PC-9 (cell line): ENCODE measurements at regions not wholly inside any gene's neighbourhood (a gene's known extent, or its start where the extent isn't known, plus 50 kb on each side); places are given as distances from the start of the nearest gene placed in this dataset.

Experiments used
- EZH2 ChIP-seq: fragments of 200-600 bp; sonication (generic); IDR thresholded peaks from 2 replicates; pipeline ENCODE4 v1.8.0; 2017; ENCODE audit warnings: antibody characterized with exemption, low read depth
- TF ChIP-seq, protein P1 (sequence below): fragments of 200-600 bp; sonication (generic); conservative IDR thresholded peaks from 2 replicates; pipeline ENCODE4 v1.6.1; 2017; ENCODE audit warnings: mixed run types, antibody characterized with exemption, mild to moderate bottlenecking, moderate library complexity

DNA sequence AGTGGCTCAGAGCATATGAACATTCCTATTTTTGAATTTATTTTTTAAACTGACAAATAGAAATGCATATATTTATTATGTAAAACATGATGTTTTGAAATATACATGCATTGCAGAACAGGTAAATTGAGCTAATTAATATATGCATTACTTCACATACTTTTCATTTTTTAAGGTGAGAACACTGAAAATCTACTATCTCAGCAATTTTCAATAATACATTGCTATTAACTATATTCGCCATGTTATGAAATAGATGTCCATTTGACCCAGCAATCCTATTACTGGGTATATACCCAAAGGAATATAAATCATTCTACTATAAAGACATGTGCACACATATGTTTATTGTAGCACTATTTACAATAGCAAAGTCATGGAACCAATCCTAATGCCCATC, 717.7 kb upstream of the PIK3C3 start:
- TF ChIP-seq, protein P1, sequence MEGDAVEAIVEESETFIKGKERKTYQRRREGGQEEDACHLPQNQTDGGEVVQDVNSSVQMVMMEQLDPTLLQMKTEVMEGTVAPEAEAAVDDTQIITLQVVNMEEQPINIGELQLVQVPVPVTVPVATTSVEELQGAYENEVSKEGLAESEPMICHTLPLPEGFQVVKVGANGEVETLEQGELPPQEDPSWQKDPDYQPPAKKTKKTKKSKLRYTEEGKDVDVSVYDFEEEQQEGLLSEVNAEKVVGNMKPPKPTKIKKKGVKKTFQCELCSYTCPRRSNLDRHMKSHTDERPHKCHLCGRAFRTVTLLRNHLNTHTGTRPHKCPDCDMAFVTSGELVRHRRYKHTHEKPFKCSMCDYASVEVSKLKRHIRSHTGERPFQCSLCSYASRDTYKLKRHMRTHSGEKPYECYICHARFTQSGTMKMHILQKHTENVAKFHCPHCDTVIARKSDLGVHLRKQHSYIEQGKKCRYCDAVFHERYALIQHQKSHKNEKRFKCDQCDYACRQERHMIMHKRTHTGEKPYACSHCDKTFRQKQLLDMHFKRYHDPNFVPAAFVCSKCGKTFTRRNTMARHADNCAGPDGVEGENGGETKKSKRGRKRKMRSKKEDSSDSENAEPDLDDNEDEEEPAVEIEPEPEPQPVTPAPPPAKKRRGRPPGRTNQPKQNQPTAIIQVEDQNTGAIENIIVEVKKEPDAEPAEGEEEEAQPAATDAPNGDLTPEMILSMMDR: no peak
- no peak for TF ChIP-seq EZH2
